Femur (tissue), 1 donor: ENCODE measurements at regions not wholly inside any gene's neighbourhood (a gene's known extent, or its start where the extent isn't known, plus 50 kb on each side); places are given as distances from the start of the nearest gene placed in this dataset.
"Not testable (repeated sequence)": the region's sequence is repeated elsewhere in the genome, so short reads cannot be mapped to it uniquely, and the experiment has no call there.

ENCODE experiments used
- DNase-seq: peaks from one replicate; pipeline ENCODE4 v3.0.0-alpha.2; 2017

DNA sequence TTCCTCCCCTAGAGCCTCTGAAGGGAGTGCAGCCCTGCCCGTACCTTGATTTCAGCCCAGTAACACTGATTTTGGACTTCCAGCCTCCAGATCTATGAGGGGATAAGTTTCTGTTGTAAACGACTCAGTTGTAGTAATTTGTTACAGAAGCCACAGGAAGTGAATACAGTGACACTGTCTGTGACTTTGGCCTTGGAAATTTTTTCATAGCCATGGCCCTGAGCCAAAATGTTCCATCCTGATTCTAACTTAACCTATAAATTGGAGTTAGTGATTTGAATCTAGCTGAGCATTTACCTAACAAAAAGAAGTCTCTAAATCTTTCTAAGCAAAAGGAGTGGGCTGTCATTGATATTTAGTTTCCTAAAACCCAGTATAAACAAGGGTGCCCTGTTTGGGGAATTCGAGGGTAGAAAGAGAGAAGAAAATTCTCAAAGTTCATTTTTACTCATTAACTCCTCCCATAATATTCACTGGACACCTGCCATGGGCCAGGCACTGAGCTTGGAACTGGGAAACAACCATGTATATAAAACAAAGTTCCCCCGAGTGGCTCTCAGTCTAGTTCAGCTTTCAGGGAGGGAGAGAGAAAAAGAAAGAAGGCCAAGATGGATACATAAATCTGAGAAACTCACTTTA, 162.3 kb downstream of the SKIDA1 start:
- no peak for DNase-seq

DNA sequence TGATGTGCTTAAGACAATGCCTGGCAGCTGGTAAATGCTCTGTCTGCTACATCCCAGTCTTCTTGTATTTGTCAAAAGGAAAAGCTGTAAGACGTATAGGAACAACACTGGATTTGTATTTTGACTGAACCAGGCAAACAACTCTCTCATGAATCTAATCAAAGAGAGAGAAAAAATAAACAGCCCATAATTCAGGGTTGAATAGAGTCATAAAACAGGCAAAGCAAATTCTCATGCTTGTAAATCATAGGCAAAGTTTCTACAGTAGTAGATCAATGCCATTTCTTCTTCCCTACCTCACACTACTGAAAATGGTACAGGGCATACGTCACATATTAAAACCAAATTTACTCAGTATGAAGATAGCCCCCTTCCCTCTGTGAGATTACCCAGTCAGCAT, 166.3 kb downstream of the SKIDA1 start:
- no peak for DNase-seq

DNA sequence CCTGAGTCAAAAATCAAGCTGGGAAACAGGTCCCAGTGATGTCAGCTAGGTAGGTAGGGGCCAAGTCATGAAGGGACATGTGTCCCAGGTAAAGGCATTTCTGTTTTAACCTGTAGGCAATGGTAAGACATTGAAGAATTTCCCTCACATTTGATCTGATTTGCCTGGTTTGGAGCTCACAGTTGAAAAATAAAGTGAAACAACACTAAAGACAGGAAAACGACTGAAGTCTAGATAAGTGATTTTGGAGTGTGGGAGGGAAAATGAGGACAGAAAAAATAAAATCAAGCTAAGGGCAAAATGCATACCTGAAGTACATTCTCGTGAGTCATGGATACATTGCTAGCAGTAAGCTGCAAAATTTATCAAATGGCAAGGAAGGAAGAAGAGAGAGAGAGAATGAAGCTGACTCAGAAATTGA, 169.9 kb downstream of the SKIDA1 start:
- DNase-seq, result no peak

DNA sequence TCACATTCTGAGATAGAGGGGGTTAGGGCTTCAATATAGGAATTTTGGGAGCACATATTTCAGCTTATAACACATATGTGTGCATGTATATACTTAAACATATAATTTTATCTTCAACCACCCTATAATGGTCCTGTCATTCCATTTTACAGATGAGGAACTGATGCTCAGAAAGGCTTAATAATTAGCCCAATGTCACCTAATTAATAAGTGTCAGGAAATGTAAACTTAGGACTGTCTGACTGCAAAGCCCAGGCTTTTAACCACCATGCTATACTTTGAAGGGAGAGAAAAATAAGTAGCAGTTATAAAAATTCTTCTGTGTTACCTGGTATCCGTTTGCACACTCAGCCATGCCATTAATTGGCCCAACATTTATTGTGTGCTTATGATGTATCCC, 172.6 kb downstream of the SKIDA1 start:
- no peak for DNase-seq

DNA sequence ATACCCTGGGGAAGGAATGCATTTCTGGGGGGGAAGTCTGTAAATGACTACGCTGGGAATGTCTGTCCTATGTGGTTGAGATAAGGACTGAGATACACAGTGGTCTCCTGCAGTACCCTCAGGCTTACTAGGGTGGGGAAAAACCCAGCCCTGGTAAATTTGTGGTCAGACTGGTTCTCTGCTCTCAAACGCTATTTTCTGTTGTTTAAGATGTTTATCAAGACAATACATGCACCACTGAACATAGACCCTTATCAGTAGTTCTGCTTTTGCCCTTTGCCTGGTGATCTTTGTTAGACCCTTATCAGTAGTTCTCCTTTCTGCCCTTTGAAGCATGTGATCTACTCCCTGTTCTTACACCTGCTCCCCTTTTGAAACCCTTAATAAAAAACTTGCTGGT, 173.9 kb downstream of the SKIDA1 start:
- not testable (repeated sequence) for DNase-seq

DNA sequence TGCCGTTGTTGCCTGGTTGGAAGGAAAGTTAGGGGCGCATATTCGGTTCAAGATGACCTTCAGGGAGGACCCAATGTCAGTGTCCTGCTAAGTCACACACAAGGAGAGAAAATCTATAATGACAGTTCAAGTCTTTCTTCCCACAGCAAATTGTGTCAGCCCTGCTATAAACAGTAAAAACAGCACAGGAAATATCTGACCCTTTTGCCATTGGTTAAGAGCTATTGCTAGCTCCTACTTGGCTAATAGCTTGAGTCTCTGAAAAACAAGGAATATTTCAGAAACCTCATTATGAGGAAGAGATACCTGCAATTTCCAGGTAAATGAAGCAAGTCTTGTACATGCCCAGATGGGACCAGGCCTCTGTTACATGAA, 175.6 kb downstream of the SKIDA1 start:
- no peak for DNase-seq

DNA sequence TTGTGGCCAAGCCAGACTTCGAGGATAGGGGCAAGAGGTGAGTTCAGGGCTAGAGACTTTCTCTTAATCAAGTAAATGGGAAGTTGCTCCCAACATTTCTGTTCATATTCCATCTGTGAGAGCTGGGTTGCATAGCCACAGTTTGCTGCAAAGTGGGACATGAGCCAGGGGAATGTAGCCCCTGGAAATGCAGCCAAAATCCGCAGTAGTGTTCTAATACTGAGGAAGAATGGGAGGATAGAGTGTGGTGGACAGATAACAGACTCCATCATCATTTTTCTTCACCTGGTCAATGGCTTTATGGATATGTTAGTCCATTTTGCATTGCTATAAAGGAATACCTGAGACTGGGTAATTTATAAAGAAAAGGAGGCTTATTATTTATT, 177.7 kb downstream of the SKIDA1 start:
- no peak for DNase-seq

DNA sequence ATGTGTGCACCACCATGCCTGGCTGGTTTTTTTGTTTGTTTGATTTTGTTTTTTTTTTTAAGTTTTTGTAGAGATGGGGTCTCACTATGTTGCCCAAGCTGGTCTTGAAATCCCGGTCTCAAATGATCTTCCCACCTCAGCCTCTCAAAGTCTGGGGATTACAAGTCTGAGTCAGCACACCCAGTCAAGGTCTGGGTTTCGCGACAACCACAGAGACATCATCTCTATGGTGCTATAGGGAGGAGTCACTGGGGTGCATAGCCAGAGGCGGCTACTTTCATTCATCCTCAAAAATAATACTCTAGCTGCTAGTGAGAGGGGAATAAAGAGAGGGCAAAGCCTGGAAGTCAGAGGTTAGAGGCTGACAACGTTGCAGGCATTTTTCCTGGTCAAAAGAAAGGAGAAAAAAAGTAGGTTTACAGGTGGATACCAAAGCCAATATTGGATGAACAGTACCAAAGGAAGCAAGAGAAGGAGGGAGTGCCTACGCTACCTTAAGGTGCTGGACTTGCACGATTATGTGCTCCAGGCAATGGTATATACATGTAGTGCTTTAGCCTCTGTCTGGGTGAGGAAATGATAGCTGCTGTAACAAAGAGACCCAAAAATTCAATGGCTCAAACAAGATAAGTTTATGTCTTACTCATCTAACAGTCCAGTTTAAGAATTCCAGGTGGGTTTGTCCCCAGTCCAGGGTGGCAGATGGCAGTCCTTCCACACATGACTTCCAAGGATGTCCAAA, 178.3 kb downstream of the SKIDA1 start:
- no peak for DNase-seq

DNA sequence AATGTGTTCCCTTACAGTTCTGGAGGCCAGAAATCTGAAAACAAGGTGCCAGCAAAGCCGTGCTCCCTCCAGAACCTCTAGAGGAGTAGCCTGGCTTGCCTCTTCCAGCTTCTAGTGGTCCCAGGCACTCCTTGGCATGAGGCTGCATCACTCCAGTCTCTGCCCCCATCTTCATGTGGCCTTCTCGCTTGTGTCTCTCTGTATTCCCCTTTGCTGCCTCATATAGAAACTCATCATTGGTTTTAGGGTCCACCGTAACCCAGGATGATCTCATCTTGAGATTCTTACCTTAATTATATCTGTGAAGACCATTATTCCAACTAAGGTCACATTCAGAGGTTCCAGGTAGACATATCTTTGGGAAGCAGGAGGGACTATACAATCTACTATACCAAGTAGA, 182.4 kb downstream of the SKIDA1 start:
- no peak for DNase-seq

DNA sequence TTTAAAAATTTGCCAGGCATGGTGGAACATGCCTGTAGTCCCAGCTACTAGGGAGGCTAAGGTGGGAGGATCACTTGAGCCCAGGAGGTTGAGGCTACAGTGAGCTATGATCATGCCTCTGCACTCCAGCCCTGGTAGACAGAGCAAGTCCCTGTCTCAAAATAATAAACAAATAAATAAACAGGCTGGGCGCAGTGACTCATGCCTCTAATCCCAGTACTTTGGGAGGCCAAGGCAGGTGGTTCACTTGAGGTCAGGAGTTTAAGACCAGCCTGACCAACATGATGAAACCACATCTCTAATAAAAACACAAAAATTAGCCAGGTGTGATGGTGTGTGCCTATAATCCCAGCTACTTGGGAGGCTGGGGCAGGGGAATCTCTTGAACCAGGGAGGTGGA, 183.0 kb downstream of the SKIDA1 start:
- DNase-seq, result not testable (repeated sequence)

DNA sequence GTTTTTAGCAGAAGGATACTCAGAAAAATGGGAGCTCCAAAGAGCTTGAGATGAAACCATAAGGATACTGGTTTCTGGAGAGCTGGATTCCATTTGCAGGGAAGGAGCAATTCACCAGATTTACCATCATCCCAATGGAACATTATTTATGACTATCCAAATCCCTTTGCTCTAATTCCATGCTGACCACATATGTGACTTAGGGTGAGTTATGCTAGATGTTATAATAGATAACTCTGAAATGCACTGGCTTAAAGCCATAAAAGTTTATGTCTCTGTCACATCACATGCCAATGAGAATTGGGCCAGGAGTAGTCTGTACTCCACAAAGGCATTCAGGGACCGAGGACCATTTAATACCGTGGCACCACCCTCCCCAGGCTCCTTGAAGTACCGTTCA, 185.2 kb downstream of the SKIDA1 start:
- DNase-seq, result no peak

DNA sequence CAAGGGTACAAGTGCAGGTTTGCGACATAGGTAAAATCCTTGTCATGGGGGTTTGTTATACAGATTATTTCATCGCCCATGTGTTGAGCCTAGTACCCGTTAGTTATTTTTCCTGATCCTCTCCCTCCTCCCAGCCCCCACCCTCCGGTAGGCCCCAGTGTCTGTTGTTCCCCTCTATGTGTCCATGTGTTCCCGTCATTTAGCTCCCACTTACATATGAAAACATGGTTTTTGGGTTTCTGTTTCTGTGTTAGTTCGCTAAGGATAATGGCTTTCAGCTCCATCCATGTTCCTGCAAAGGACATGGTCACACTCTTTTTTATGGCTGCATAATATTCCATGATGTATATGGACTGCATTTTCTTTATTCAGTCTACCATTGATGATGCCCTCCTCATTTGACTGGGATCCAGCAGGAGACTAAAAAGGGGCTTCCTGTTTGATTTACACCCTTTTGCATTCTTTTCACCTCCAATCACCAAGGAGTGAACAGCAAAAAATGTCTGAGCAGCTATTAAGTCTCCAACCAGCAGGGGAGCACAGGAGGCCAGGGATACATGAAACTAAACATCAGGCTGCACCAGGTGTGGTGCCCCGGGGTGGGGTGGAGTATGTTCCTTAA, 188.2 kb downstream of the SKIDA1 start:
- no peak for DNase-seq

DNA sequence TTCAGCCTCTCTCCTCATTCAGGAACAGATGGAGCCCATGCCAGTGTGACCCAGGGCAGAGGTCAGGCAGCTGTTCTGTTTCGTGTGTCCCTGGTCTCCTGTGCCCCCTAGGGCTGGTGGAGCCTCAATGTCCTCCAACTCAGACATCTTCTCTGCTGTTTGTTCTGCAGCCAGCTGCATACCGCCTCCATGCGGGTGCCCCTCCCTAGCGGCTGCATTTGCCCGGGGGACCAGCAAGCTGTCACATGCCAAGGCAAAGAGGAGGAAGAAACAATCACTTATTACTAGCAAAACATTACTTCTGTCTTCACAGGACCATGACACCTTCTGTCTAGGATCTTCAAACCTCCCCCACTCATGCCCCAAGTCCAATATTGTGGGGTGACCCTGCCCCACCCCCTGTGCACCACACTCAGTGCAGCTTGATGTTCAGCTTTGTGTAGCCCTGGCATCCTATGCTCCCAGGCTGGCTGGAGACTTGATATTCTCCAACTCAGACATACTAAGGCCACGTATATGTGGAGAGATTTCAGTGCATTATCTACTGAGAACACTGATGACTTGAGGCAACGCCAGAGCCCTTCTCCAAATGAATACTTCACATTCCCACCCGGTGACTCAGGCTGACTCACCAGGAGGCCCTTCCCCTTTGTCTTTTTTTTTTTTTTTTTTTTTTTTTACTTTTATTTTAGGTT, 188.9 kb downstream of the SKIDA1 start:
- peak; percentile 38 for DNase-seq

DNA sequence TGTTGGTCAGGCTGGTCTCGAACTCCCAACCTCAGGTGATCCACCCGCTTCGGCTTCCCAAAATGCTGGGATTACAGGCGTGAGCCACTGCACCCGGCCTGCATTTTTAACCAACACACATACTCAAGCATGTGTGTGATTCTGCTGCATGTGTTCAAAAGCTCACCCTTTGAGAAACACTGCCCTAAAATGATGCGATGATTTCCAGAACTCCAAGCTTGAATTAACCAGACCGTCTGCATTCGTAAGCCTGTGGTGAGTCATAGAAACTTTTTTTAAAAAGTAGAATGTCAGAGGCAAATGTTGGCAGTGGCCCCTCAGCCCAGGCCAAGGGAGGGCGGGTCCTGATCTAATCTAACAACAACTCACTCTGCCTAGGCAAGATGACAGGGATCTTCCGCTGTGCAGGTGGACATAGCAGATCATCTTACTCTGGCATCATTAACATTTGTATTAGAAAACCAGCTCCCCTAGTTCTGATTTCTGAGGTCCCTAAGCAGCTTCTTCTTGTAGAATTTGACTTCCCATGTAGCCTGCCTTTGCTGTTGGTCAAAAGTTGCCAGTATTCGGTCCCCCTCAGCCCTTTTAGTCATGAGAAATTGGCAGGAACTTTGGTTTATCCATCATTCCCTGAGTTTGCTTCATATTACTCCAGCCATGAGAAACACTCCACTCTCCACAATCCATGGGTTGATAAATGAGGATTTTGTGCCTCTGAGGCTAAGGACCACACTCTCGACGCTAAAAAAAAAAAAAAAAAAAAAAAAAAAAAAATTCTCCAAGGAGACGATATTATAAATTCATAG, 190.4 kb downstream of the SKIDA1 start:
- peak; percentile 78 for DNase-seq

DNA sequence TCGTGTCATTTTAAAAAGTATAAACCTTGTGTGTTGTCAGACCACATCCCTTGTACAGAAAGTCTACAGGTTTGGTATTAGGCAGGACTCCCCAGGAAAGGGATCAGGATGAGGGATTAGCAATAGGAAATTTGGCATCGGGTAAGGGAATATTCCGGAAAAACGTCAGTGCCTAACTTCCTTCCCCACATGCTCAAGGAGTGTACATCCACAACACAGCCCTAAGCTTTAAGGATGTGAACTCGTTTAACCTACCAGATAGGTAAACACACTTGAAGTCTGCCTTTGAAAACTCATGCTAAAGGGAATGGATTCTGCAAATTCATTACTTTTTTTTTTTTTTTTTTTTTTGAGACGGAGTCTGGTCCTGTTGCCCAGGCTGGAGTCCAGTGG, 194.9 kb downstream of the SKIDA1 start:
- DNase-seq, result no peak

DNA sequence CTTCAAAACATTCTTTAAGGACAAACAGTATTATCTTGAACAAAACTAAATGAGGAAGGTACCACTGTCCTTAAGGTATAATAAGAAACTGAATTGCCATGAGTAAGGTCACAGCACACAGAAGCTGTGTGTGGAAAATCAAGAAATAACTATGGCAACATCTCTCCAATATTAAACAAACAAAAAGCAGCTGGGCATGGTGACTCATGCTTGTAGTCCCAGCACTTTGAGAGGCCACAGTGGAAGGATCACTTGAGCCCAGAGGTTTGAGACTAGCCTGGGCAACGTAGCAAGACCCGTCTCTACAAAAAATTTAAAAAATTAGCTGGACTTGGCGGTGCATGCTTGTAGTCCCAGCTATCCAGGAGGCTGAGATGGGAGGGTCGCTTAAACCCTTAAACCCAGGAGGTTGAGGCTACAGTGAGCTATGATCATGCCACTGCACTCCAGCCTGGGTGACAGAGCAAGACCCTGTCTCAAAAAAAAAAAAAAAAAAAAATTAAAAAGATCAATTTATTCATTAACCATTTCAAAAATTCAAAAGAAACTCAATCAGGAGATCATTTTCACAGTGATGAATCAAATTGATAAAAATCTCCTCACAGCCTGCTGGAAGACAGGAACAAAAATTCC, 195.4 kb downstream of the SKIDA1 start:
- peak; percentile 56 for DNase-seq

DNA sequence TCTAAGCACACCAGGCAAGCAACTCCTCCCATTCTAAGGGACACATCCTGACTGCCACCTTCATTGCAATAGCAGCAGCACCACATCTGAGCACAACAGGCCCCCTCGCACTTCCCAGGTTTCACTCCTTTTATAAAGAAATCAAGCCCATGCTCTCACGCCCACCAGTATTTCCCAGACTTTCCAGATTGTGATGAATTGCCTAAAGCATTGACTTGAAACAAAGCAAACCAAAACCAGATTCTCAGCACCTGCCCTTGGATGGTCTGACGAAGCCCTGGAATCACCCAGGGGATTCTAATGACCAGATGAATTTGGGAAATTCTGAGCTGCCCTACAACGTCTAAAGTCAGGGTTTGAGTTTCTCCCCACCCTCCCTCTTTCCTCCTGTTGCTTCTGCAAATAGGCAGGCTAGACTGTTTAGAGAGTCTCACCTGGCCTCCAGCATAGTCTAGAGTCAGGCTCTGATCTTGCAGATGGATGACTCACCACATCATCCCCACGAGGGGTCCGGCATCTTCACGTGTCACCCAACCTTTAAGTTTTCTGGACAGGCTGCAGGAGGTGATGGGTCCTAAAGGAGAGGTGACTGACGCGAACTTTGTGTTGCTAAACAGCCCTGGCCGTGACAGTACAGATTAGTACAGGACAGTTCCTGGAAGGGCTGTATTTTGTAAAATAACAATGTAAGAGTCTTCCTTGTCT, 198.0 kb downstream of the SKIDA1 start:
- no peak for DNase-seq

DNA sequence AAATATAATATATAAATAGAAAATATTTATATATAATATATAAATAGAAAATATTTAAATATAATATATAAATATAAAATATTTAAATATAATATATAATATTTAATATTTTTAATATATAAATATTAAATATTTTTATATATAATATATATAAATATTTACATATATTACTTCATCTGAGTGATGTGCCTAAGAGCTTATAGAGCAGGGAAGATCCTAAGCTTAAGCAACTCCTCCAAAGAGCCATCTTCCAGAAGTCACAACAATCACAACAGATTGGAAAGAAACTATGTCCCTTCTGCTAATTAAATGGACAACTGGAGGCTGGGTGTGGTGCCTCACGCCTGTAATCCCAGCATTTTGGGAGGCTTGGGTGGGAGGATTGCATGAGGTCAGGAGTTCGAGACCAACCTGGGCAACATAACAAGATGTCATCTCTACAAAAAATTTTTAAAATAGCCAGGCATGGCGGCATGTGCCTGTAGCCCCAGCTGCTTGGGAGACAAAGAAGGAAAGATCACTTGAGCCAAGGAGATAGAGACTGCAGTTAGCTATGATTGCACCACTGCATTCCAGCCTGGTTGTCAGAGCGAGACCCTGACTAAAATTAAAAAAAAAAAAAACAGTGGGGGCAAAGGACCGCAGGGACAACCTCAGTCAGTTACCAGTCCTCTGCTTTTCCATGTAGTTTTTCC, 198.7 kb downstream of the SKIDA1 start:
- no peak for DNase-seq

DNA sequence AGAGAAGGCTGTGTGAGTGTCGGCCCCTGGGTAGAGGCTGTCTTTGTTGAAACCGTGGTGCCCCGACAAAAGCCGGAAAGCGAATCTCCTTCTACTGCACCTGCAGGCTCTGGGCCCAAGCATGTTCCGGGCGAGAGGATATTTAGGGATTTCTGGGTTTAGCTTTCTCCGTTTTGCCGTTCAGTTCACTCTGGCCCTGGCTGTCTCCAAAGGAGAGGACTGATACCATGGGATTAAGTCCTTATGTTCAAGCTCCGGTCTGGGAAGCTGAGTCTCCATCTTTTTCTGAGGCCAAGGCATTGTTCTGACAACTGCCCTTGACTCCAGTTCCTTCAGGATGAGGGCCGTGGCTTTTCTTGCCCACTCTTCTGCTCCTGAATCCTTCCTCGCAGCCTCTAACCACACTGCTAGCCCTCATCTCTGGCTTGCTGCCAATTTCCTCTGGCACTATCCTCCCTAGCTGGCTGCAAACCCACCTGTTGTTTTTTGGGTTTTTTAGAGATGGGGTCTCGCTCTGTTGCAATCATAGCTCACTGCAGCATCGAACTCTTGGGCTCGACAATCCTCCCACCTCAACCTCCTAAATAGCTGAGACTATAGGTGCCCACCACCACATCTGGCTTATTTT, 206.8 kb downstream of the SKIDA1 start:
- DNase-seq, result peak; percentile 33

DNA sequence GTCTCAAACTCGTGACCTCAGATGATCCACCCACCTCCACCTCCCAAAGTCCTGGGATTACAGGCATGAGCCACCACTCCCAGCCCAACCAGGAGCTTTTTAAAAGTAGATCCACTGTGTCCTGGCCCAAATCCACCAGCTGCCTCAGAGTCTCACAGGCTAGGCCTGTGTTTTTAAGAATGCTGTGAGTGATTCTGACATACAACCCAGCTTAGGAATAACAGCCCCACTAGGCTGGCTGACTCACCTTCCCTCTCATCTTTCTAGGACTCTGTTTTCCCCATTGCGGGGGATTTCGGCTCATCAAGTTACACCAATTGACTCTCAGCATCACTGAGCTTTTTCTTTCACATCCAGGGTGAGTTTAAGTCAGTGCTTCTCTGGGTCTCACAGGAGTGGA, 207.6 kb downstream of the SKIDA1 start:
- DNase-seq, result no peak
